Kidney epithelial cell (primary cell): ENCODE measurements at regions not wholly inside any gene's neighbourhood (a gene's known extent, or its start where the extent isn't known, plus 50 kb on each side); places are given as distances from the start of the nearest gene placed in this dataset.

Experiments
- DNase-seq: peaks from one replicate; pipeline ENCODE4 v3.0.0-alpha.2; 2010; ENCODE audit warnings: low read depth
- H3K27me3 ChIP-seq: 2 replicates; pipeline ENCODE4 v1.6.0; 2011; ENCODE audit warnings: low read length; ENCODE audit not compliant: control insufficient read depth, insufficient read depth
- H3K36me3 ChIP-seq: 2 replicates; pipeline ENCODE4 v1.5.1; 2011; ENCODE audit warnings: low read length; ENCODE audit not compliant: control insufficient read depth, insufficient read depth
- H3K4me3 ChIP-seq: 2 replicates; pipeline ENCODE4 v1.5.1; 2011; ENCODE audit warnings: low read depth, mild to moderate bottlenecking, control low read depth, low read length
- CTCF ChIP-seq: IDR thresholded peaks from 2 replicates; pipeline ENCODE4 v1.5.1; 2011; ENCODE audit warnings: mild to moderate bottlenecking, moderate library complexity, low read length, control low read depth, inconsistent platforms; ENCODE audit not compliant: insufficient read depth, poor library complexity, severe bottlenecking

- no peaks in the 10 kb centered on the region for H3K27me3 ChIP-seq
- H3K4me3 ChIP-seq = no peak overlapping the region
- TF ChIP-seq CTCF = no peak
- H3K36me3 ChIP-seq = no peaks in the 10 kb centered on the region
- DNase-seq = no peak
These were observed 204.2 kb upstream of the IL15 start for GRCh38 chr4:141432000-141432712.

- TF ChIP-seq CTCF = no peak
- no peak for DNase-seq
- Histone ChIP-seq H3K27me3 (no peaks in the 10 kb centered on the region), H3K4me3 (no peak overlapping the region), H3K36me3 (no peaks in the 10 kb centered on the region)
These were observed 200.7 kb upstream of the IL15 start for GRCh38 chr4:141435446-141436225.

- Histone ChIP-seq H3K36me3 (no peaks in the 10 kb centered on the region), H3K4me3 (no peak overlapping the region), H3K27me3 (no peaks in the 10 kb centered on the region)
- no peak for TF ChIP-seq CTCF
- DNase-seq = no peak
These were observed 197.2 kb upstream of the IL15 start for GRCh38 chr4:141439223-141439622.

- no peak overlapping the region for H3K4me3 ChIP-seq
- no peaks in the 10 kb centered on the region for H3K27me3 ChIP-seq
- no peaks in the 10 kb centered on the region for H3K36me3 ChIP-seq
- TF ChIP-seq CTCF = no peak
- DNase-seq = no peak
These were observed 188.6 kb upstream of the IL15 start for GRCh38 chr4:141447761-141448160.

GRCh38 chr4:141448490-141448889 lies 187.9 kb upstream of the IL15 start:
- Histone ChIP-seq H3K4me3 (no peak overlapping the region), H3K27me3 (no peaks in the 10 kb centered on the region), H3K36me3 (no peaks in the 10 kb centered on the region)
- no peak for TF ChIP-seq CTCF
- DNase-seq = no peak
